SU-DHL-6 (cell line): ENCODE measurements at regions not wholly inside any gene's neighbourhood (a gene's known extent, or its start where the extent isn't known, plus 50 kb on each side); places are given as distances from the start of the nearest gene placed in this dataset.

Experiments
- H2AFZ ChIP-seq: fragments of 200-600 bp; sonication (generic); 2 replicates; pipeline ENCODE4 v1.6.1; 2014; ENCODE audit warnings: low read depth, mild to moderate bottlenecking, moderate library complexity, mixed read lengths, antibody characterized with exemption, low read length; ENCODE audit not compliant: severe bottlenecking
- H3F3A ChIP-seq: fragments of 200-600 bp; shearing (Covaris generic); 2 replicates; pipeline ENCODE4 v1.6.0; 2016; ENCODE audit warnings: antibody characterized with exemption, mild to moderate bottlenecking; ENCODE audit not compliant: insufficient read depth
- H3K27ac ChIP-seq: fragments of 200-600 bp; sonication (generic); 2 replicates; pipeline ENCODE4 v1.5.1; 2016; ENCODE audit warnings: low read depth, mild to moderate bottlenecking, low read length, moderate library complexity, mixed read lengths
- H3K27me3 ChIP-seq: fragments of 200-600 bp; sonication (generic), shearing (Covaris generic); 2 replicates; pipeline ENCODE4 v1.6.0; 2014; ENCODE audit warnings: mild to moderate bottlenecking, low read length
- H3K36me3 ChIP-seq: fragments of 200-600 bp; sonication (generic); 2 replicates; pipeline ENCODE4 v1.6.1; 2014; ENCODE audit warnings: mild to moderate bottlenecking, low read length, mixed read lengths
- H3K4me2 ChIP-seq: fragments of 300-600, 200-600 bp; shearing (Covaris generic), sonication (generic); 2 replicates; pipeline ENCODE4 v1.6.0; 2014; ENCODE audit warnings: low read length, low read depth, mild to moderate bottlenecking; ENCODE audit not compliant: poor library complexity, severe bottlenecking
- H3K4me3 ChIP-seq: fragments of 200-600 bp; sonication (generic); 2 replicates; pipeline ENCODE4 v1.5.1; 2014; ENCODE audit warnings: antibody characterized with exemption, low read length, mild to moderate bottlenecking, mixed read lengths; ENCODE audit not compliant: insufficient read depth, poor library complexity, severe bottlenecking
- H3K79me2 ChIP-seq: fragments of 200-600 bp; sonication (generic); 2 replicates; pipeline ENCODE4 v1.6.1; 2014; ENCODE audit warnings: mild to moderate bottlenecking, low read length, moderate library complexity; ENCODE audit not compliant: insufficient read depth
- H3K9ac ChIP-seq: fragments of 200-600 bp; sonication (generic); 2 replicates; pipeline ENCODE4 v1.7.0; 2014; ENCODE audit warnings: mild to moderate bottlenecking, low read length
- H3K9me2 ChIP-seq: fragments of 200-600 bp; sonication (generic); replicated peaks from 2 replicates; pipeline ENCODE4 v1.6.1; 2014; ENCODE audit warnings: low read length; ENCODE audit not compliant: insufficient read depth
- H3K9me3 ChIP-seq: fragments of 200-600 bp; sonication (generic); 2 replicates; pipeline ENCODE4 v1.6.1; 2014; ENCODE audit warnings: low read length, mixed read lengths; ENCODE audit not compliant: insufficient read depth
- H4K20me1 ChIP-seq: fragments of 200-600 bp; sonication (generic); 2 replicates; pipeline ENCODE4 v1.6.1; 2014; ENCODE audit warnings: low read depth, mild to moderate bottlenecking, antibody characterized with exemption, low read length, moderate library complexity, mixed read lengths
- CTCF ChIP-seq: fragments of 200-600 bp; sonication (generic); IDR thresholded peaks from one replicate; pipeline ENCODE4 v1.5.1; 2017; ENCODE audit warnings: antibody characterized with exemption, mild to moderate bottlenecking, low read length, moderate library complexity; ENCODE audit not compliant: insufficient read depth, poor library complexity, severe bottlenecking
- EZH2phosphoT487 ChIP-seq: fragments of 200-600 bp; sonication (generic), shearing (Covaris generic); conservative IDR thresholded peaks from 2 replicates; pipeline ENCODE4 v1.6.1; 2018; ENCODE audit warnings: mild to moderate bottlenecking, antibody characterized with exemption, low read length, moderate library complexity, mixed read lengths

GRCh38 chr1:59077466-59078069, 219.3 kb upstream of the FGGY start:
- Histone ChIP-seq H3K36me3 (no peaks in the 10 kb centered on the region), H2AFZ (no peak overlapping the region), H3K9me2 (no peaks in the 10 kb centered on the region), H3K9ac (no peak overlapping the region), H3K79me2 (no peaks in the 10 kb centered on the region), H3K27me3 (no peaks in the 10 kb centered on the region), H4K20me1 (no peaks in the 10 kb centered on the region), H3K4me2 (no peak overlapping the region), H3K9me3 (no peaks in the 10 kb centered on the region), H3K4me3 (no peak overlapping the region), H3K27ac (no peak overlapping the region), H3F3A (no peaks in the 10 kb centered on the region)
- TF ChIP-seq CTCF, result no peak
- no peak for TF ChIP-seq EZH2phosphoT487

GRCh38 chr1:59078070-59078800, 218.7 kb upstream of the FGGY start:
- H3K9ac ChIP-seq, result no peak overlapping the region
- H3K4me3 ChIP-seq, result no peak overlapping the region

GRCh38 chr1:59078866-59079265, 218.0 kb upstream of the FGGY start:
- Histone ChIP-seq H3K4me2 (no peak overlapping the region), H3K9me2 (no peaks in the 10 kb centered on the region), H3K79me2 (no peaks in the 10 kb centered on the region), H4K20me1 (no peaks in the 10 kb centered on the region), H3K27me3 (no peaks in the 10 kb centered on the region), H3K36me3 (no peaks in the 10 kb centered on the region), H3K27ac (no peak overlapping the region), H2AFZ (no peak overlapping the region), H3F3A (no peaks in the 10 kb centered on the region), H3K9ac (no peak overlapping the region), H3K4me3 (no peak overlapping the region), H3K9me3 (no peaks in the 10 kb centered on the region)
- TF ChIP-seq CTCF (no peak), EZH2phosphoT487 (no peak)

More at GRCh38 chr1:59078070-59078800, 218.7 kb upstream of the FGGY start:
- Histone ChIP-seq H3K4me2 (no peak overlapping the region), H2AFZ (no peak overlapping the region), H3K9me3 (no peaks in the 10 kb centered on the region), H4K20me1 (no peaks in the 10 kb centered on the region), H3K9me2 (no peaks in the 10 kb centered on the region), H3K36me3 (no peaks in the 10 kb centered on the region), H3F3A (no peaks in the 10 kb centered on the region), H3K27ac (no peak overlapping the region), H3K27me3 (no peaks in the 10 kb centered on the region), H3K79me2 (no peaks in the 10 kb centered on the region)
- no peak for TF ChIP-seq CTCF
- TF ChIP-seq EZH2phosphoT487, result no peak
